ENCODE measurements at regions not wholly inside any gene's neighbourhood (a gene's known extent, or its start where the extent isn't known, plus 50 kb on each side); places are given as distances from the start of the nearest gene placed in this dataset.

DNA sequence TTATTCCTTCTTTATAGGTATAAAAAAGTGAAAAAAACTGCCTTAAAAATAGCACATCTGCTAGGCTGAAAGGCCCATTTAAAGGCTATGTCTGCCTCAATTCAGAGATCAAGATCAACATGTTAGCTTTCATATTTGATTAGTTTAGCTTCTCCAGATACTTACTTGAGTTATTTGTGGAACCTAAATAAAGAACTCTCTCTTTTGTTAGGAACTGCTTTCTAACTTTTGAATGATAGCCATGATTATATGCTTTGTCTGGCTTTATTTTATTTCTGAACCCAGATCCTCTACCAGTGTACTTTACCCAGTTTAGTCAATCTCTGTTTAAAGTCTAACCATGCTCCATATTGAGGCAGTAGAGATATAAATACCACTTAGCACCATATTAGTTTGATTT, 515.5 kb upstream of the SEMA3D start:
- TF ChIP-seq, protein P1, sequence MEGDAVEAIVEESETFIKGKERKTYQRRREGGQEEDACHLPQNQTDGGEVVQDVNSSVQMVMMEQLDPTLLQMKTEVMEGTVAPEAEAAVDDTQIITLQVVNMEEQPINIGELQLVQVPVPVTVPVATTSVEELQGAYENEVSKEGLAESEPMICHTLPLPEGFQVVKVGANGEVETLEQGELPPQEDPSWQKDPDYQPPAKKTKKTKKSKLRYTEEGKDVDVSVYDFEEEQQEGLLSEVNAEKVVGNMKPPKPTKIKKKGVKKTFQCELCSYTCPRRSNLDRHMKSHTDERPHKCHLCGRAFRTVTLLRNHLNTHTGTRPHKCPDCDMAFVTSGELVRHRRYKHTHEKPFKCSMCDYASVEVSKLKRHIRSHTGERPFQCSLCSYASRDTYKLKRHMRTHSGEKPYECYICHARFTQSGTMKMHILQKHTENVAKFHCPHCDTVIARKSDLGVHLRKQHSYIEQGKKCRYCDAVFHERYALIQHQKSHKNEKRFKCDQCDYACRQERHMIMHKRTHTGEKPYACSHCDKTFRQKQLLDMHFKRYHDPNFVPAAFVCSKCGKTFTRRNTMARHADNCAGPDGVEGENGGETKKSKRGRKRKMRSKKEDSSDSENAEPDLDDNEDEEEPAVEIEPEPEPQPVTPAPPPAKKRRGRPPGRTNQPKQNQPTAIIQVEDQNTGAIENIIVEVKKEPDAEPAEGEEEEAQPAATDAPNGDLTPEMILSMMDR (IDR thresholded peaks at IDR 0.05) = no peak
- no peak for TF ChIP-seq POLR2A (IDR thresholded peaks at IDR 0.05)
- no peak for TF ChIP-seq POLR2AphosphoS5 (IDR thresholded peaks at IDR 0.05)
